HG02943 (cell line): ENCODE measurements at regions not wholly inside any gene's neighbourhood (a gene's known extent, or its start where the extent isn't known, plus 50 kb on each side); places are given as distances from the start of the nearest gene placed in this dataset.
"Not testable (repeated sequence)": the region's sequence is repeated elsewhere in the genome, so short reads cannot be mapped to it uniquely, and the experiment has no call there.

Experiments used
- ATAC-seq: cut with Tn5 transposase; IDR thresholded peaks from one replicate; pipeline ENCODE4 v1.9.1; 2021; ENCODE audit warnings: mild to moderate bottlenecking, low read depth, moderate library complexity; ENCODE audit not compliant: unreplicated experiment

DNA sequence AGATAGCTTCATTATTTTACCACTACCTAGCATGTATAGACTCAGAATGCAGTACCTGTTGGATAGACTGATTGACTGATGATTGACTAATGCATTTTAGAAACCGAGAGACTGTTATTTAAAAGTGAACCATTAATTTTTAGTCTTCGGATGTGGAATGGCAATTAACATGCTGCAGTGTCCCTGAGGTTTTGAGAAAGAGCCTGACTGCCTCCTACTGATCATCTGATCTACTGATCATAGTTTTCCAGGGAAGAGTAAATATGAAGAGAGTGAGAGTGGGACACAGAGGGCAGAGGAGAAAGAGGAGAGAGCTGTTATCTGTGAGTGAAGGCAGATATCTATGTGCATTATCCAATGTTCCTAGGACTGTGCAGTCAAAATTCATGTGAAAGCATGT is 764.7 kb downstream of the TRIML1 start:
- no peak for ATAC-seq

- ATAC-seq, result no peak
Observed at GRCh38 chr4:188904617-188905016, 765.4 kb downstream of the TRIML1 start.

- ATAC-seq, result no peak
Observed at GRCh38 chr4:188905248-188905647, 766.0 kb downstream of the TRIML1 start.

- ATAC-seq, result no peak
Observed at GRCh38 chr4:188911199-188911598, 772.0 kb downstream of the TRIML1 start.

GRCh38 chr4:188911707-188912106 is 772.5 kb downstream of the TRIML1 start:
- ATAC-seq, result no peak

GRCh38 chr4:188915175-188915574 is 775.9 kb downstream of the TRIML1 start:
- ATAC-seq, result no peak

DNA sequence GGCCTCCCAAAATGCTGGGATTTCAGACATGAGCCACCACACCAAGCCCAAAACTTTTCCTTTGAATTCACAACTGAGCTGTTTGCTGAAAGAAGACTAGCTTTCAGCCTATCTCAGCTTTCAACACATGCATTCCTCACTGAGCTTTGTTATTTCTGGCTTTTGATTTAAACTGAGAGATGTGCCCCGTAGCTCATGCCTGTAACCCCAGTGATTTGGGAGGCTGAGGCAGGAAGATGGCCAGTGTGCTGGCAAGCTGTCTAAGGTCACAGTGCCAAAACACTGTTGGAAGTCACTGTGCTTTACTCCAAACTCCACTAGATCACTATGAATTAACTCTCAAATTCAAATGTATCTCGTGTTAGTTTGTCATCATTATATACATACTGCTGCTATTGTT is 779.5 kb downstream of the TRIML1 start:
- no peak for ATAC-seq

DNA sequence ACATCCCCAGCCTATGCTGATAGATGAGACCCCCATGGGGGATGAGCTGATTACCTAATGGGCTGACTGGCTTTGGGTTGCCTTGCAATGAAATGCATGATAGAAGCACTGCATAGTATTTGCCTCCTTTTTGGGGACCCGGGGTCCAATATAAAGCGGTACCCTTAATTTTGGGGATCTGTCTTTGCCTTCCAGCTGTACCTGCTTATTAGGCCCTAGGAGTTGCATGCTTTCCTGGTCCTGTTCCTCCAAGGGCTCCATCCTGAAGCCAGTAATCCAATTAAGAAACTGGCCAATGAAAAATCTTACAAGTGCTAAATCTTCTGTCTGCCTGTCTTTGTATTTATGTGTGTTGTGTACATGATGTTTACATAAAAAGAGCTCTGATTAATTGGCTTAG is 791.6 kb downstream of the TRIML1 start:
- ATAC-seq, result no peak

DNA sequence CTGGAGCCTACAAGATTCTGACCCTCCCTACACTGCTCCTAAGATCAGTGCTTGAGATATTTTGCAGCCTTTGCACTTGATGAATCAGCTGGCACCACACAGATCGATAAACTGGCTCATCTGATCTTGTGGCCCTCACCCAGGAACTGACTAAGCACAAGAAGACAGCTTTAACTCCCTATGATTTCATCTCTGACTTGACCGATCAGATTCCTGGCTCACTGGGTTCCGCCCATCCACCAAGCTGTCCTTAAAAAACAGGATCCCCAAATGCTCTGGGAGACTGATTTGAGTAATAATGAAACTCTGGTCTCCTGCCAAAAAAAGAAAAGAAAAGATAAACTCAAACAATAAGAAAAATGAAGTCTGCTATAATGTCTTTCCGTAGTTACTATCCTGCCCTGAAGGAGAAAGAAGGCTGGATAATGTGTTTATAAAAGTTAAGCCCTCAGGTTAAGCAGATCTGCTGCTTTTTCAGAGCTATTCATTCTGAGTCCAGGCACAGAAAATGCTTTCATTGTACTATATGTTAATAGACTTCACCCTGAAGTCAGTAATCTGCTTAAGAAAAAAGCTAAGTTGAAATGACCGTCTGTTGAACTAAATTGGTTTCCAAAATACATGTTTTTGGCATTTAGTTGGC is 795.2 kb downstream of the TRIML1 start:
- no peak for ATAC-seq

- no peak for ATAC-seq
Observed at GRCh38 chr4:188941524-188942119, 802.4 kb downstream of the TRIML1 start.

GRCh38 chr4:188942606-188943005 is 803.4 kb downstream of the TRIML1 start:
- no peak for ATAC-seq

- ATAC-seq, result no peak
Observed at GRCh38 chr4:188949596-188949995, 810.4 kb downstream of the TRIML1 start.

- ATAC-seq, result no peak
Observed at GRCh38 chr4:188955066-188955465, 815.8 kb downstream of the TRIML1 start.

DNA sequence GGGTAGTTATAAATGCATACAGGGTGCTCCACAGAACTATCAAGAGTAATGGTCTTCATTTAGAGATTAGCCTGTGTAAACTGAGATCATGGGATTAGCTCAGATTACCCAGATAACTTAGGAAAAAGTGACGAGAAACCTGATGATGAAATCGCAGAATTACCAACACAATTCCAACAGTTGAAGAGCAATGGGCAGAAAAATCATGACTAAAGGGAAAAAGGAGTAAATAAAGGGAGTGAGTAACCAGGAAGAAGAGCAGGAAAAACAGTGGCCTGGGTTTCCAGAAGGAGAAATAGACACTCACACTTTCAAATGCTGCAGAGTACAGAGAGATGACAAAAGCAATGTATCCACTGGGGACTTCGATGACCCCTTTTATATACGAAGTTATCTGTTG is 817.3 kb downstream of the TRIML1 start:
- ATAC-seq, result no peak

DNA sequence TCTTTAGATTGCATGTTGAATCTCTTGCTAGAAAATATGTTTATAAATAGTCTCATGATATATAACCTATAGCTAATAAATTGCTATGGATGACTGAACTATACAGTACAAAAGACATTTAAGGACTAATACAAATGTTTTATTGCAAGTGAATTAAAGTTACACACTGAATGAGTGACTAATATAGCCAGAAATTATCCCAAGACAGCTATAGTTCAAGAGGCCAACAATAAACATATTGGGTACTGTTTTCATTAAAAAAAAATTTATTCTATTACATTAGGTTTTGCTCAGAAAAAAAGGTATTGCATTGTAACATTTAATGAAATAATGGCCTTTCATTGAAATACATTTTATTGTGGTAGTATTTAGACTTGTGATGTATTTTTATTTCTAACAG is 819.1 kb downstream of the TRIML1 start:
- no peak for ATAC-seq

GRCh38 chr4:188959424-188959823 is 820.2 kb downstream of the TRIML1 start:
- ATAC-seq, result no peak

GRCh38 chr4:188960411-188961093 is 821.3 kb downstream of the TRIML1 start:
- ATAC-seq, result no peak

DNA sequence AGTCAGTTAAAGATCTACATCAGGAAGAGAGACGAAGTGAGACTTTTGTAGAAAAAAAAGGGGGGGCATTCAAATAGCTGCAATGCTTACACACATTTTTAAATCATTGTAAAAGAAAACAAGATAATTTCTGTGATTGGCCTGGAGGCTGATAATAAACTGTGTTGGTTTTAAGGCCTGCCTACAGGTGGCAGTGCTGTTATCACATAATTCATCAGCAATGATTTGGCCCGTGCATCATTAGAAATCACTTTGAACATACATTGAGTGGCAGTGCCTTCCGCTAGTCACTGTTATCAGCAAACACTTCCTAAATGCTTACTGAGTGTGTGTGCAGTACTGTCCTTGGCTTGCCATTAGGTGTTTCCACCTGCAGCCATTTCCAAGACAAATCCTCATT is 831.9 kb downstream of the TRIML1 start:
- ATAC-seq, result no peak

DNA sequence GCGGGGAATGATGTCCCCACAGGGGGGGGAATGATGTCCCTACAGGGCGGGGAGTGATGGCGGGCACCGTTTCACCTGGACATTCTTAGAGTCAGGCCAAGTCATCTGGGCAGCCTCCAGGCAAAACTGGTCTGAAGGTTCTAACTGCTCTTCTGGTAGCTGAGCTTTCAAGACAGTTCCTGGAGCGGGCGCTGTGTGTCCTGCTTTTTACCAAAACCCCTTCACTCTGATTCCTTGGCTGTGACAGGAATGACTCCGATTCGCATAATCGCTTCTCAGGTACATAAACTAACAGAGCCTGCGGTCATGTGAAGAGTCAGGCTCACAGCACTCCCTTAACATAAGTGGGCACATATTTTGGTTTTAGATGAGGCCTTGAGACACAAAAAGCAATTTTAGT is 836.0 kb downstream of the TRIML1 start:
- no peak for ATAC-seq

DNA sequence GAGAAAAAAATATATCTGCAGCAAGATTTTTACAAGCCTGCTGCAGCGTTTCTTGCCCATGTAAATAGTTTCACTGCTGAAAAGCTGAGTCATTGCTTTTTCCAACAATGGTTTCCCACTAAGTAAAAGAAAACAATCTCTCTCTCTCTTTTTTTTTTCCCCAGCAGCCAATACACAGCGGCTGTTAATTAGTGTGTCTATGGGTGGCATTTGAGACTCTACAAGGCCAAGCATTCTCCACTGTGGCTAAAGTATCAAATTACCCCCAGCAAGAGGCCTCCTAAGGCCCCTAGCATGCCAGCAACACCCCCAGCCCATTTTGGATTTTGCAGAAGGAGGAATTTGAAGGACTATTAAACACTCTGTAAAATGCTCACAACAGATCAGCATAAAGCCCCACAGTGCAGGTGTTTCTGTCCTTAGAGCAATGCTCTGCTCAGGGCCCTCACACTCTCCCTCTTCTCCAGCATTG is 837.4 kb downstream of the TRIML1 start:
- ATAC-seq, result no peak

DNA sequence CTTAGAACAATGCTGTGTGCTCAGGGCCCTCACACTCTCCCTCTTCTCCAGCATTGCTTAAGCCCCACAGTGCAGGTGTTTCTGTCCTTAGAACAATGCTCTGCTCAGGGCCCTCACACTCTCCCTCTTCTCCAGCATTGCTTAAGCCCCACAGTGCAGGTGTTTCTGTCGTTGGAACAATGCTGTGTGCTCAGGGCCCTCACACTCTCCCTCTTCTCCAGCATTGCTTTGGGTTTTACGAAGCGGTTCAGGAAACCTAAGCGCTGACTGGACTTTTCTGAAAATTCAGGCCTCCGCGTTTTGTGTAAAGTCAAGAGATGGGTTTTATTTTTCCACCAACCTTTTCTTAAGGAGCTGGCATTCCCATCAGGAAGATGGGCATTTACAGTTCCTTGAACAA is 838.0 kb downstream of the TRIML1 start:
- not testable (repeated sequence) for ATAC-seq

- ATAC-seq, result no peak
Observed at GRCh38 chr4:188984518-188984917, 845.3 kb downstream of the TRIML1 start.
